ENCODE measurements at regions not wholly inside any gene's neighbourhood (a gene's known extent, or its start where the extent isn't known, plus 50 kb on each side); places are given as distances from the start of the nearest gene placed in this dataset.
"Not testable (repeated sequence)": the region's sequence is repeated elsewhere in the genome, so short reads cannot be mapped to it uniquely, and the experiment has no call there.

DNA sequence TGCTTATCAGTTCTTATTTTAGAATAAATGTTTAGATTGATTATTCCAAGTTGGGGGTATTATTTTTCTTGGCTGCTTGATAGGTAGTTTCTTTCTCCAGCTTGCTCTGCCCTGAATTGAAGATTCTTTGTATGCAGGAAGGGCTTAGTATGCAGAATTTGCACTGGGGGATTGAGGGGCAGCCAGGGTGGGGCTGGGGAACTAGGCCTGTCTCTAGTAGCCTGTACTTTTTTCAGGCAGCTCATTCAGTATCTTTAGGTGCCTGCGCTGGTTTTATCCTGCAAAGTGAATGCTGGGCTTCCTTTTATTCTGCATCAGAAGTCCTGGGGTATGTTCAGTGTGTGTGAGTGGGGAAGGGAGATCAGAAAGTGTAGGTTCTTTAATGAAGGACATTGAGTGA, 228.3 kb upstream of the ELL2 start:
- Histone ChIP-seq H3K4me3 (ENCODE audit: low read length) (no peak overlapping the region), H3K4me1 (ENCODE audit: control insufficient read depth, insufficient read depth, low read length) (no peaks in the 10 kb centered on the region), H3K9me3 (ENCODE audit: control insufficient read depth, low read length) (peaks cover 9% of the 10 kb centered on the region), H3K27ac (ENCODE audit: low read depth, low read length) (no peak overlapping the region), H3K9ac (ENCODE audit: extremely low read depth, low read length, poor library complexity, severe bottlenecking) (no peak overlapping the region), H3K36me3 (ENCODE audit: control insufficient read depth, insufficient read depth, low read length) (no peaks in the 10 kb centered on the region), H3K27me3 (ENCODE audit: control insufficient read depth, insufficient read depth, low read length, poor library complexity, severe bottlenecking) (no peaks in the 10 kb centered on the region)
- Mint-ChIP-seq H3K4me3 (no peak overlapping the region), H3K9me3 (peaks cover 21% of the 10 kb centered on the region), H3K27me3 (ENCODE audit: insufficient read depth) (no peaks in the 10 kb centered on the region), H3K27ac (no peak overlapping the region), H3K4me1 (peaks cover 31% of the 10 kb centered on the region), H3K36me3 (ENCODE audit: low read depth) (no peaks in the 10 kb centered on the region)
- TF ChIP-seq, protein P1, sequence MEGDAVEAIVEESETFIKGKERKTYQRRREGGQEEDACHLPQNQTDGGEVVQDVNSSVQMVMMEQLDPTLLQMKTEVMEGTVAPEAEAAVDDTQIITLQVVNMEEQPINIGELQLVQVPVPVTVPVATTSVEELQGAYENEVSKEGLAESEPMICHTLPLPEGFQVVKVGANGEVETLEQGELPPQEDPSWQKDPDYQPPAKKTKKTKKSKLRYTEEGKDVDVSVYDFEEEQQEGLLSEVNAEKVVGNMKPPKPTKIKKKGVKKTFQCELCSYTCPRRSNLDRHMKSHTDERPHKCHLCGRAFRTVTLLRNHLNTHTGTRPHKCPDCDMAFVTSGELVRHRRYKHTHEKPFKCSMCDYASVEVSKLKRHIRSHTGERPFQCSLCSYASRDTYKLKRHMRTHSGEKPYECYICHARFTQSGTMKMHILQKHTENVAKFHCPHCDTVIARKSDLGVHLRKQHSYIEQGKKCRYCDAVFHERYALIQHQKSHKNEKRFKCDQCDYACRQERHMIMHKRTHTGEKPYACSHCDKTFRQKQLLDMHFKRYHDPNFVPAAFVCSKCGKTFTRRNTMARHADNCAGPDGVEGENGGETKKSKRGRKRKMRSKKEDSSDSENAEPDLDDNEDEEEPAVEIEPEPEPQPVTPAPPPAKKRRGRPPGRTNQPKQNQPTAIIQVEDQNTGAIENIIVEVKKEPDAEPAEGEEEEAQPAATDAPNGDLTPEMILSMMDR (conservative IDR thresholded peaks at IDR 0.05), result no peak
- WGBS, 2 experiments (ENCODE audit: insufficient coverage in 1 of 2, insufficient read length in 1 of 2), result 76 to 100% methylated on average over 1 of the region's 1 CpG
- DNase-seq, result no peak

GRCh38 chr5:96189028-96189826, 227.6 kb upstream of the ELL2 start:
- peaks cover 31% of the 10 kb centered on the region for H3K4me1 Mint-ChIP-seq
- H3K4me3 Mint-ChIP-seq, result no peak overlapping the region
- H3K27ac Mint-ChIP-seq, result no peak overlapping the region
- Histone ChIP-seq H3K36me3 (ENCODE audit: control insufficient read depth, insufficient read depth, low read length) (no peaks in the 10 kb centered on the region), H3K9me3 (ENCODE audit: control insufficient read depth, low read length) (peaks cover 16% of the 10 kb centered on the region), H3K27ac (ENCODE audit: low read depth, low read length) (no peak overlapping the region), H3K27me3 (ENCODE audit: control insufficient read depth, insufficient read depth, low read length, poor library complexity, severe bottlenecking) (no peaks in the 10 kb centered on the region), H3K4me1 (ENCODE audit: control insufficient read depth, insufficient read depth, low read length) (no peaks in the 10 kb centered on the region), H3K4me3 (ENCODE audit: low read length) (no peak overlapping the region), H3K9ac (ENCODE audit: extremely low read depth, low read length, poor library complexity, severe bottlenecking) (no peak overlapping the region)
- TF ChIP-seq, protein P1 (conservative IDR thresholded peaks at IDR 0.05), result peak; percentile 54
- no peaks in the 10 kb centered on the region for H3K27me3 Mint-ChIP-seq (ENCODE audit: insufficient read depth)
- H3K36me3 Mint-ChIP-seq (ENCODE audit: low read depth), result no peaks in the 10 kb centered on the region
- DNase-seq, result no peak
- 96% methylated on average over 2 of the region's 2 CpGs; no CpG with 5 or more reads in 1 of the 2 experiments for WGBS, 2 experiments (ENCODE audit: insufficient coverage in 1 of 2, insufficient read length in 1 of 2)
- H3K9me3 Mint-ChIP-seq, result peaks cover 27% of the 10 kb centered on the region

GRCh38 chr5:96187309-96188027, 225.8 kb upstream of the ELL2 start:
- no peaks in the 10 kb centered on the region for H3K27me3 ChIP-seq (ENCODE audit: control insufficient read depth, insufficient read depth, low read length, poor library complexity, severe bottlenecking)
- TF ChIP-seq, protein P1 (conservative IDR thresholded peaks at IDR 0.05), result no peak
- H3K27ac Mint-ChIP-seq, result no peak overlapping the region

DNA sequence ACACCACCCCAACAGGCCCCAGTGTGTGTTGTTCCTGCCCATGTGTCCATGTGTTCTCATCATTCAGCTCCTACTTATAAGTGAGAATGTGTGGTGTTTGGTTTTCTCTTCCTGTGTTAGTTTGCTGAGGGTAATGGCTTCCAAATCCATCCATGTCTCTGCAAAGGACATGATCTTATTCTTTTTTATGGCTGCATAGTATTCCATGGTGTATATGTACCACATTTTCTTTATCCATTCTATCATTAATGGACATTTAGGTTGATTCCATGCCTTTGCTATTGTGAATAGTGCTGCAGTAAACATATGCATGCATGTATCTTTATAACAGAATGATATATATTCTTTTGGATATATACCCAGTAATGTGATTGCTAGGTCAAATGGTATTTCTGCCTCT, 222.9 kb upstream of the ELL2 start:
- H3K36me3 ChIP-seq (ENCODE audit: control insufficient read depth, insufficient read depth, low read length); H3K27me3 Mint-ChIP-seq (ENCODE audit: insufficient read depth); H3K27me3 ChIP-seq (ENCODE audit: control insufficient read depth, insufficient read depth, low read length, poor library complexity, severe bottlenecking); H3K27ac ChIP-seq (ENCODE audit: low read depth, low read length); H3K4me3 Mint-ChIP-seq; H3K27ac Mint-ChIP-seq; H3K36me3 Mint-ChIP-seq (ENCODE audit: low read depth); H3K4me1 ChIP-seq (ENCODE audit: control insufficient read depth, insufficient read depth, low read length); H3K9ac ChIP-seq (ENCODE audit: extremely low read depth, low read length, poor library complexity, severe bottlenecking); DNase-seq: not testable (repeated sequence)
- peaks cover 31% of the 10 kb centered on the region for H3K9me3 Mint-ChIP-seq
- H3K4me3 ChIP-seq (ENCODE audit: low read length), result peak overlapping the region; percentile 39
- peaks cover 24% of the 10 kb centered on the region for H3K4me1 Mint-ChIP-seq
- peaks cover 16% of the 10 kb centered on the region for H3K9me3 ChIP-seq (ENCODE audit: control insufficient read depth, low read length)

More at GRCh38 chr5:96187309-96188027, 225.8 kb upstream of the ELL2 start:
- no peaks in the 10 kb centered on the region for H3K4me1 ChIP-seq (ENCODE audit: control insufficient read depth, insufficient read depth, low read length)
- no peak overlapping the region for H3K4me3 ChIP-seq (ENCODE audit: low read length)
- H3K27ac ChIP-seq (ENCODE audit: low read depth, low read length), result no peak overlapping the region
- Mint-ChIP-seq H3K4me3 (no peak overlapping the region), H3K9me3 (peaks cover 31% of the 10 kb centered on the region), H3K27me3 (ENCODE audit: insufficient read depth) (no peaks in the 10 kb centered on the region), H3K4me1 (peaks cover 31% of the 10 kb centered on the region), H3K36me3 (ENCODE audit: low read depth) (no peaks in the 10 kb centered on the region)
- DNase-seq, result no peak
- no peaks in the 10 kb centered on the region for H3K36me3 ChIP-seq (ENCODE audit: control insufficient read depth, insufficient read depth, low read length)
- no peak overlapping the region for H3K9ac ChIP-seq (ENCODE audit: extremely low read depth, low read length, poor library complexity, severe bottlenecking)
- H3K9me3 ChIP-seq (ENCODE audit: control insufficient read depth, low read length), result peaks cover 16% of the 10 kb centered on the region
- 81 to 95% methylated on average over 4 to 5 of the region's 5 CpGs for WGBS, 2 experiments (ENCODE audit: insufficient coverage in 1 of 2, insufficient read length in 1 of 2)
